ENCODE measurements at regions not wholly inside any gene's neighbourhood (a gene's known extent, or its start where the extent isn't known, plus 50 kb on each side); places are given as distances from the start of the nearest gene placed in this dataset.
"Not testable (repeated sequence)": the region's sequence is repeated elsewhere in the genome, so short reads cannot be mapped to it uniquely, and the experiment has no call there.

DNA sequence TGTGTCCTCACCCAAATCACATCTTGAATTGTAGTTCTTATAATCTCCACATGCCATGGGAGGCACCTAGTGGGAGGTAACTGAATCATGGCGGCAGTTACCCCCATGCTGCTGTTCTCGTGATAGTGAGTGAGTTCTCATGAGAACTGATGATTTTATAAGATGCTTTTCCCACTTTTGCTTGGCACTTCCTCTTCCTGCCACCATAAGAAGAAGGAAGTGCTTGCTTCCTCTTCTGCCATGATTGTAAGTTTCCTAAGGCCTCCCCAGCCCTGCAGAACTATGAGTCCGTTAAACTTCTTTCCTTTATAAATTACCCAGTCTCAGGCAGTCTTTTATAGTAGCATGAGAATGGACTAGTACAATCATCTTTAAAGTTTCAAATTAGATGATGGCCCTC lies 902.4 kb upstream of the PIK3C3 start:
- in situ Hi-C loops (cut with HindIII; ENCODE audit: low pct_unique_long_range_greater_than_20kb, low sequenced_read_pairs), result no loop called here
- no peak for TF ChIP-seq JUND (IDR thresholded peaks at IDR 0.05; ENCODE audit: low read depth)
- DNase-seq (ENCODE audit: low read depth in 1 of 2, low spot score in 1 of 2), result no peak

DNA sequence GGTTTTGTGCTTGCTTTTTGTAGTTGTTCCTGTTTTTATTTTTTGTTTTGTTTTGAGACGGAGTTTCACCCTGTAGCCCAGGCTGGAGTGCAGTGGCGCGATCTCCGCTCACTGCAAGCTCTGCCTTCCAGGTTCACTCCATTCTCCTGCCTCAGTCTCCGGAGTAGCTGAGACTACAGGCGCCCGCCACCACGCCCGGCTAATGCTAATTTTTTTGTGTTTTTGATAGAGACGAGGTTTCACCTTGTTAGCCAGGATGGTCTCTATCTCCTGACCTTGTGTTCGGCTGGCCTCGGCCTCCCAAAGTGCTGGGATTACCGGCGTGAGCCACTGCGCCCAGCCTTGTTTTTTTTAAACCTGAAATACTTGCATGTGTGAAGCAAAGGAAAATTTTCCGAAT lies 908.8 kb upstream of the PIK3C3 start:
- in situ Hi-C loops (cut with HindIII; ENCODE audit: low pct_unique_long_range_greater_than_20kb, low sequenced_read_pairs); DNase-seq (ENCODE audit: low read depth in 1 of 2, low spot score in 1 of 2): not testable (repeated sequence)

- DNase-seq (ENCODE audit: low read depth in 1 of 2, low spot score in 1 of 2), result no peak
- in situ Hi-C loops (cut with HindIII; ENCODE audit: low pct_unique_long_range_greater_than_20kb, low sequenced_read_pairs), result no loop called here
- no peak for TF ChIP-seq JUND (IDR thresholded peaks at IDR 0.05; ENCODE audit: low read depth)
Measured at GRCh38 chr18:41043876-41044275, 911.2 kb upstream of the PIK3C3 start.

DNA sequence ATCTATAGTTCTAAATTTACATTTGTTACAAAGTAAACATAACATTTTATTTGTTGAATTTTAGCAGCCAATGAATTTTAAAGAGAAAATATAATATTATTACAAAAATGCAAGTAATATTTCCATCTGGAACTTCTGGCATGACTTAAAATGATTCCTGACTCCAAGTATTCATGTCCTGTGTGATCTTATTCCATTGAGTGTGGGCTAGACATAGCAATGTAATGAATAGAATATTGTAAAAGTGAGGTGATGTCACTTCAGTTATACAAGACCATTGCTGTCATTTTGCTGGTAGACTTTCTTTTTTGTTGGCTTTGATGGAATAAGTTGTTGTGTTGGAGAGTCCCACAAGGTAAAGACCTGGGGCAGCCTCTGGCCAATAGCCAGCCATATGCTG lies 912.2 kb upstream of the PIK3C3 start:
- in situ Hi-C loops (cut with HindIII; ENCODE audit: low pct_unique_long_range_greater_than_20kb, low sequenced_read_pairs), result no loop called here
- no peak for TF ChIP-seq JUND (IDR thresholded peaks at IDR 0.05; ENCODE audit: low read depth)
- no peak for DNase-seq (ENCODE audit: low read depth in 1 of 2, low spot score in 1 of 2)

DNA sequence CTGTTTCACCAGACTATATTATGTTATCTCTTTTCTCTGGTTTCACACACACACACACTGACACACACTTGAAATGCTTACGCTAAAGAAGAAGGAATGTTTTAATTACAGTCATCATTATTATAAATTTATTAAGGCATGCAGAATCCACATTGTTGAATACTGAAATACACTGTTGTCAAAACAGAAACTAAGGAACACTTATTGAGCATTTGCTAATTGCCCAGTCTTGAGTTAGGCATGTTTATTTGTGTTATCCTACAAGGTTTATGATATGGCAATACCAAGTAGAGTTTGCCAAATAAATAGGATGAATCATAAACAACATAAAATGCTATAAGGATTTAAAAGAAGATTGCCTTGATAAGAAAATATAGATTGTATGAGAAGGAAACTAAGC lies 917.0 kb upstream of the PIK3C3 start:
- in situ Hi-C loops (cut with HindIII; ENCODE audit: low pct_unique_long_range_greater_than_20kb, low sequenced_read_pairs), result no loop called here
- DNase-seq (ENCODE audit: low read depth in 1 of 2, low spot score in 1 of 2), result no peak
- no peak for TF ChIP-seq JUND (IDR thresholded peaks at IDR 0.05; ENCODE audit: low read depth)

GRCh38 chr18:41036346-41036745 lies 918.7 kb upstream of the PIK3C3 start:
- in situ Hi-C loops (cut with HindIII; ENCODE audit: low pct_unique_long_range_greater_than_20kb, low sequenced_read_pairs), result no loop called here
- DNase-seq (ENCODE audit: low read depth in 1 of 2, low spot score in 1 of 2), result no peak
- TF ChIP-seq JUND (IDR thresholded peaks at IDR 0.05; ENCODE audit: low read depth), result no peak

DNA sequence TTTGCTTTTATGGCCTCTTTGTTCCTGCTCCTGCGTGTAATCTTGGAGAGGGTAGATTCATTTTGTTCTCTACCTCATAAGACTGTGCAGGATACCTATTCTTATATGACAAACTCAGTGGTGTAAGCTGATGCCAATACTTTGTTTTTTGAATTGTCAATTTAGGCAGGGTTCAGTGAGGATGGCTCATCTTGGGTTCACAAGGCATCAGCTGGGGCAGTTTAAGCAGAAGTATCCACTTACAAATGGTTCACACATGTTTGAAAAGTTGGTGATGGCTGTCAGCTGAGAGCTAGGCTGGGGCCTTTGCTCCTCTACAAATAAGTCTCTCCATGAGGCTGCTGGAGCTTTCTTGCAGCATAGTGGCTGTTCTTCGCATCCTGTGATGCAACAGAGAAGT lies 920.6 kb upstream of the PIK3C3 start:
- no peak for TF ChIP-seq JUND (IDR thresholded peaks at IDR 0.05; ENCODE audit: low read depth)
- DNase-seq (ENCODE audit: low read depth in 1 of 2, low spot score in 1 of 2), result no peak
- in situ Hi-C loops (cut with HindIII; ENCODE audit: low pct_unique_long_range_greater_than_20kb, low sequenced_read_pairs), result no loop called here

DNA sequence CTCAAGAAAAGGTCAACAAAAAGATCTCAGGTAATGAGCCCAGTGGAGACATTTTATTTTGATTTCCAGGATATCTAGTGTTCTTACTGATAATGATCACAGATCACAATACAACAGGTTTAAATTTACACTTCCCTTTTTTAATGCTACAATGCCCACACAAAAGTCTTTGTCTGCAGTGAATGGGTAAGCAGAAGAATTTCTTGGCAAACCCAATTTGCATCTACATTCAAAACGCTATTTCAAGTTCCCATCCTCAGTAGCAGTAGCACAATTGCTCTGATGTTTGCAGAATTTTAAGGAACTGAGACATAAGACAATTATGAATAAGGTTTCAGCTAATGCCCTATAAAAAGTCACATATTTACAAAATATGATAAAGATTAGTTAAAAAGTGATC lies 929.4 kb upstream of the PIK3C3 start:
- in situ Hi-C loops (cut with HindIII; ENCODE audit: low pct_unique_long_range_greater_than_20kb, low sequenced_read_pairs), result no loop called here
- DNase-seq (ENCODE audit: low read depth in 1 of 2, low spot score in 1 of 2), result no peak
- TF ChIP-seq JUND (IDR thresholded peaks at IDR 0.05; ENCODE audit: low read depth), result no peak

- no peak for DNase-seq (ENCODE audit: low read depth in 1 of 2, low spot score in 1 of 2)
- TF ChIP-seq JUND (IDR thresholded peaks at IDR 0.05; ENCODE audit: low read depth), result no peak
- in situ Hi-C loops (cut with HindIII; ENCODE audit: low pct_unique_long_range_greater_than_20kb, low sequenced_read_pairs), result no loop called here
Measured at GRCh38 chr18:41024792-41025191, 930.2 kb upstream of the PIK3C3 start.

GRCh38 chr18:41022484-41022883 lies 932.5 kb upstream of the PIK3C3 start:
- no peak for TF ChIP-seq JUND (IDR thresholded peaks at IDR 0.05; ENCODE audit: low read depth)
- DNase-seq (ENCODE audit: low read depth in 1 of 2, low spot score in 1 of 2), result no peak
- in situ Hi-C loops (cut with HindIII; ENCODE audit: low pct_unique_long_range_greater_than_20kb, low sequenced_read_pairs), result no loop called here

DNA sequence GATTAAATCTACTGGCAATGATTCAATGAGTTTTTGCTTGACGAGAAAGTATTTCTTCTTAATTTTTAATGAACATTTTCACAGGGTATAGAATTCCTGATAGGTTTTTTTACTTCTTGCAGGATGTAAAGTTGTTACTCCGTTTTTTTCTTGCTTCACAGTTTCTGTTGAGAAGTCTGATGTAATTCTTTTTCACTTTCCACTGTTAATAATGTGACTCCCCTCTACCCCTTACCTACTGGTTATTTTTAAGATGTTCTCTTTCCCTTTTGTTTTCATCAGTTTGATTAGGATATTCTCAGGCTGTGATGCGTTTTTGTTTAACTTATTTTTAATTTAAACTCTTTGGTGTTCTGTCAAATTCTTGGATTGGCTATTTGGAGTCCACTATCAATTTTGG lies 933.9 kb upstream of the PIK3C3 start:
- DNase-seq (ENCODE audit: low read depth in 1 of 2, low spot score in 1 of 2), result no peak
- no peak for TF ChIP-seq JUND (IDR thresholded peaks at IDR 0.05; ENCODE audit: low read depth)
- in situ Hi-C loops (cut with HindIII; ENCODE audit: low pct_unique_long_range_greater_than_20kb, low sequenced_read_pairs), result no loop called here

DNA sequence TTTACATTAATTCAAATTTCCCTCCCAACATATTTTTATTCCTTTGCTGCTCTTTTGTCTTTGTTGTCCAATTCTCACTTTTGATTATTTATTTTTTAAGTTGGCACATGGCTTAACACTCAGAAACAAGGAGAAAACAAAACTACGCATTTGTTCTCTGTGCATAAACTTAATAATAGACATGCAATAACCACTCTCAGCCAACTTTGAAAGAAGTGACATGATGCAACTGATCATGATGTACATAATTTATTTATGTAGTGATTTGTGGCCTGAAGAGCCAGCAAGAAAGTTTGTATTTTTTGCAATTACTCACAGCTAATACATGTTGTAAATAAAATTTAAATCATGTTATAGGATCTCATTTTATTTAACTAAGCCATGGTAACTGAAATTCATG lies 942.8 kb upstream of the PIK3C3 start:
- in situ Hi-C loops (cut with HindIII; ENCODE audit: low pct_unique_long_range_greater_than_20kb, low sequenced_read_pairs), result no loop called here
- TF ChIP-seq JUND (IDR thresholded peaks at IDR 0.05; ENCODE audit: low read depth), result no peak
- no peak for DNase-seq (ENCODE audit: low read depth in 1 of 2, low spot score in 1 of 2)

GRCh38 chr18:41009926-41010325 lies 945.1 kb upstream of the PIK3C3 start:
- no peak for TF ChIP-seq JUND (IDR thresholded peaks at IDR 0.05; ENCODE audit: low read depth)
- in situ Hi-C loops (cut with HindIII; ENCODE audit: low pct_unique_long_range_greater_than_20kb, low sequenced_read_pairs), result no loop called here
- no peak for DNase-seq (ENCODE audit: low read depth in 1 of 2, low spot score in 1 of 2)

DNA sequence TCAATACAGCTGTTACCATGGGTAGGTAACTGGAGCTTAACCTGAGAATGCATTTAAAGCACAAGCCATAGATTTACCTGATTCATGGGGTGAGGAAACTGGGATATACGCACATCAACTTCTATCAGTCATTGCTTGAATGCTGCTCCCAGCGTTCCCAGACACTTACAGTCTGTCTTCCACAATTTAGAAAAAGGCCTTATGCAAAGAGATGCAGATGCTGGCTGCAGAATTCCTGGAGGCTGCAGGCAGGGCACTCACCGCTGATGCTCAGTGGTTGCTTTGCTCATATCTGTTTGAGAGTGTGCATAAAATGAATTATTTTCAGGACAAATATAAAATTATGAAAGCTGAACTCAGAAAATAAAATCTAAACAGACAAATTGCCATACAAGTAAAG lies 950.7 kb upstream of the PIK3C3 start:
- no peak for TF ChIP-seq JUND (IDR thresholded peaks at IDR 0.05; ENCODE audit: low read depth)
- DNase-seq (ENCODE audit: low read depth in 1 of 2, low spot score in 1 of 2), result no peak
- in situ Hi-C loops (cut with HindIII; ENCODE audit: low pct_unique_long_range_greater_than_20kb, low sequenced_read_pairs), result no loop called here

DNA sequence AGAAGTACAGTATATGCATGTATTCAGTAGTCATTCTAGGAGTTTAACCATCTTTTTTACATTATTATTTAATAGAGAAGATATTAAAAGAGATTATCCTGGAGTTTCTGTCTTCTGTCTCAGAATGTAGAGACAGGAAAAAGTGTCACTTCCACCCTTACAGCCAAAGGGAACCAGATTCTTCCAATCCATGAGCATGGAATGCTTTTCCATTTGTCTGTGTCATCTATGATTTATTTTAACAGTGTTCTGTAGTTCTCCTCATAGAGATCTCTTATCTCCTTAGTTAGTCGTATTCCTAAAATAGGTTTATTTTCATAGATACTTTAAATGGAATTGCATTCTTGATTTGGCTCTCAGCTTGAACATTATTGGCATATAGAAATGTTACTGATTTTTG lies 959.5 kb upstream of the PIK3C3 start:
- in situ Hi-C loops (cut with HindIII; ENCODE audit: low pct_unique_long_range_greater_than_20kb, low sequenced_read_pairs), result no loop called here
- no peak for TF ChIP-seq JUND (IDR thresholded peaks at IDR 0.05; ENCODE audit: low read depth)
- no peak for DNase-seq (ENCODE audit: low read depth in 1 of 2, low spot score in 1 of 2)

Measured in T47D (cell line).